Dedifferentiated amniotic fluid mesenchymal stem cell (primary cell): ENCODE measurements at regions not wholly inside any gene's neighbourhood (a gene's known extent, or its start where the extent isn't known, plus 50 kb on each side); places are given as distances from the start of the nearest gene placed in this dataset.
"Not testable (repeated sequence)": the region's sequence is repeated elsewhere in the genome, so short reads cannot be mapped to it uniquely, and the experiment has no call there.

Experiments used
- DNase-seq: peaks from one replicate; pipeline ENCODE4 v3.0.0-alpha.2; 2016; ENCODE audit errors: extremely low spot score

DNA sequence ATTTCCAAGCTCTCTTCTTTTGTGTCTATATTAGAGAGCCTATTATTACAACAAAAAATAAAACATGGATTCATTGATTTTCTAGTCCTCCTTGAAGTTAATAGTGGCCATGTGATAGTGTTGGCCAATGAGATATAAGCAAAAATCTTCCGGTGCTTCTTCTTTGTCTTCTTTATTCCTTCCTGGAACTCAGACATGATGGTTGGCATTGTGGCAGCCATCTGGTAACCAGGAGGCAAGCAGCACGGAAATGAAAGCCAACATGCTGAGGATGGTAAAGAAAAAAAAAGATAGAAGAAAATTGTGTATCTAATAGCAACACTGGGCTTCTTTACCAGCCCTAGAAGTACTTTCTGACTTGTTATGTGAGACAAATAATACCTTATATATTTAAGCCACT lies 50.8 kb upstream of the SEL1L start:
- DNase-seq = no peak

DNA sequence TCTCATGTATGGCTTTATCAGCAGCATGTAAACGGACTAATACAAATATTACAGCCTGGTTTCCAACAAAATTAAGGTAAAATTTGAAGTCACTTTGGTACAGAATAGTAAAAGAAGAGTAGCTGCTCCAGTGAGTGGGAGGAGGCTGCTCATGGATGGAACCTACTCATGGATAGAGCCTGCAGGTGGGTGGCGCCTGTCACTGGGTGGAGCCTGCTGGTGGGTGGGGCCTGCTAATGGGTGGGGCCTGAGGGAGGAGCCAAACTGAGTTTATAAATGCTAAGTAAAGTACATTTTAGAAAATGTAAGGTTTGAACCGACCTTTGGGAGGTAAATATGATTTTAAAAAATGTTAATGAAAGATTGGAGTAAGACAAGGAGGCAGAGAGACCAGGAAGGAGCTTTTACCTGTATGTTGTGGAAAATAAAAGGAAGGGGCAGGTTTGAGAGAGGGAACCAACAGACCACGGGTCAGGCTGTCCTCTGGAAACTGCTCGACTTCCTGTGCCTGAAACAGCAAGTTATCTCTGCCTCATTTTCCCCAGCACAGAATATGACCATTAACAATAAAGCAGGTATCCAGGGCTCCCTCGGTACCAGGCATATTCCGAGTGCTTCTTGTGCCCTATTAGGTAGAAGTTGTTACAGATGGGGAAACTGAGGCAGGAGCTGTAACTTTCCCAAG lies 55.9 kb upstream of the SEL1L start:
- no peak for DNase-seq

DNA sequence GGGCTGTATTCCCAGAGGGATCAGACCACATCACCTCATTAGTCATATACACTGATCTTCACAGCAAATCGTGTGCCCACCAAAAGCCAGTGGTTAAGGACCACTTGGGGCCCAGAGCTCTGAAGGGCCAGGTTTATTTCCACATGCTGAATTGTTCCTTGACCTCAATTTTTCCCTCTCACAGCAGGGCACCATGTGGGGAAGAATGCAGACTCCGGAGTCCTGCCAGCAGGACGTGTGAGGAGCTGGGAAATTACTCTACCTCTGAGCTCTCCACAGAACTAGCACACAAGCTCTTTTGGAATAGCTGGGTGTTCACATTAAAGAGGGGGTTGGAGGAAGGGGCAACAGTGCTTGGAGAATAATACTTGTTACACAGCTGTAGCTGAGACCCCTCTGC lies 57.6 kb upstream of the SEL1L start:
- DNase-seq = no peak

DNA sequence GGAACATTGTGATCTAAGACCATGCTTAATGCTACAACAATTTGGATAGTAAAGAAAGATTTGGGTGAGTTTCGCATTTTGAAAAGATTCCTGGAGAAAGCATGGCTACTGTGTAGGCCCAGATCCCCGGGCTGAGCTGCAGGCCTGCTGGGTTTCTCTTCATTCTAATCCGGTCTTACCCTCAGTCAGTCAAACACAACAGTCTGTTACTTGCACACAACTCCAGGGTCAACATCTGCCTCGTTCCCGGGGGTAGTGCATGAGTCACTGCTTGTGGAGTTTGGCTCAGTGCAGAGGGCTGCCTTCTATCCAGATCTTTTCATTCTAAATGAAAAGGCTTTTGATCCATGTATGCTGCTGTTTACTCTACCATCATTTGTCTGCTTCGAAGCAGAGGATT lies 60.4 kb upstream of the SEL1L start:
- DNase-seq = no peak

DNA sequence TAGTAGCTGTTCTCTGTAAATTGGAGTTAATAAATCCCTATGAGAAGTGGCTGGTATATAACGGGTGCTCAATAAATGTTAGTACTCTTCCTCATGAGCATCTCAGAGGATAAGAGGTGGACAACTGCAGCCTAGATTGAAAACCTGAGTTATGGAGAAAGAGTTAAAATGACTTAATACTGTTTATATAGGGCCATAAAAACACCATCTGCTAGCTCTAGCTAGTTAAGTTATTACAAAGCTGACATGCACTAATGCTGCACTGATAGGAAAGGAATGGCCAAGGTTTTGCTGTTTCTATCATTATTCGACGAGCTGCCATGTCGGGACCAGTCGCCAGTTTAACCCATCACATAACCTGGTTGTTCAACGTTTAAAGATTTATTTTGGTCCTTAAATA lies 72.0 kb upstream of the SEL1L start:
- no peak for DNase-seq

DNA sequence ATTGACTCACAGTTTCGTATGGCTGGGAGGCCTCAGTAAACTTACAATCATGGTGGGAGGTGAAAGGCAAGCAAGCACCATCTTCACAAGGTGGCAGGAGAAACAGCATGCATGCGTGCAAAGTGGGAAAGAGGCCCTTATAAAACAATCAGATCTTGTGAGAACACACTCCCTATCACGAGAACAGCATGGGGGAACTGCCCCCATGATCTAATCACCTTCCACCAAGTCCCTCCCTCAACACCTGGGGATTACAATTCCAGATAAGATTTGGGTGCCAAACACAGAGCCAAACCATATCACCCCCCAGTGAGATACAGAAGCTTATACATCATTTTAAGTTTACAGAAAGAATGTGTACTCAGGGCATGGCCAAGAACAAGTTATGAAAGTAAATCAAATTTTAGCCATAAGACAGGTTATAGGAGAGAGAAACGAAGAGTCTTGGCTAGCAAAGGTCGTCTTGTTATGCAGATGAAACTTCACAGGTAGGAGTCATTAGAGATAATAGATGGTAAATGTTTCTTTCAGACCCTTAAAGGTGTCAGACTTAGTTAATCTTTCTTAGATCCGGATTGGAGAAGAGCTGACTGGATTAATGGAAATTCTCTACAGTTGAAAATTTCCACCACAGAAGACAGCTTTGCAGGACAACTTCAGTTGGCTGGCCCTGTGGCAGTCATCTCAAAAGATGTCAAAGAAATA lies 79.8 kb upstream of the SEL1L start:
- DNase-seq = no peak

DNA sequence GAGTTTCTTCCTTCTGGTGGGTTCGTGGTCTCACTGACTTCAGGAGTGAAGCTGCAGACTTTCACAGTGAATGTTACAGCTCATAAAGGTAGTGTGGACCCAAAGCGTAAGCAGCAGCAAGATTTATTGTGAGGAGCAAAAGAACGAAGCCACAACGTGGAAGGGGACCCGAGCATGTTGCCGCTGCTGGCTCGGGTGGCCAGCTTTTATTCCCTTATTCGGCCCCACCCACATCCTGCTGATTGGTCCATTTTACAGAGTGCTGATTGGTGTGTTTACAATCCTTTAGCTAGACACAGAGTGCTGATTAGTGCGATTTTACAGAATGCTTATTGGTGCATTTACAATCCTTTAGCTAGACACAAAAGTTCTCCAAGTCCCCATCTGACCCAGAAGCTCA lies 80.6 kb upstream of the SEL1L start:
- DNase-seq = not testable (repeated sequence)

DNA sequence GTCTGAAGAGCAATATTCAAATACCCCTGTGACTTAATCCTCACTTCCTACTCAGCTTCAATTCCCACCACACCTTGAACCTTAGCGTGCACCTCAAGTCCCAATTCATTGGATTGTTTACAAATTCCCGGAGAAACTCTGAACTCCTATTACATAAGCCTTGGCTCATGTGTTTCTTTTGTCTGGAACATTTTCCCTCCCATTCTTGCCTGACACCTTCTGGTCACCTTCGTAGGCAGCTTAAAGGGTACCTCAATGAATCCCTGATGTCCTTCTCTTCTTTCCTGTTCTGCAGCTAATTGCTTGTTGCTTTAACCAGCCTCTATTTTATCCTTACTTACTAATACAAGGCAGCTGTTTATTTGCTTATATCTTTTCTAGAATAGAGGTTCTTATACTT lies 85.0 kb upstream of the SEL1L start:
- no peak for DNase-seq

DNA sequence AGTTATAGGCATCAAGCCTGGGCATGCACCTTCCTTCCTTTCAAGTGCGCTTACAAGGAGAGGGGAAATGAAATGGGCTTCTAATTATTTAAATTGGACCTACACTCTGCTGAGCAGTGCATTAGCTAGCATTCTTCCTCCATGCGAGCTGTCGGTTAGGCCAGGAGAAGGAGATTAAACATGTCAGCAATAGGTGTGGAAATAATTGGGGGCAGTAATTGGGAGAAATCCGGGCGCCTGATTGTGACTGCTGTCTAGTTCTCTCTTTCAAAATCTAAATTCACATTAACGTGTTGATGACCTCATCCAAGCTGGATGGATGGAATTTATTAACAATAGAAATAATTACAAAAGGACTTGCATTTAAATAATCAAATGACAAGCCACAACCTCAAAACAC lies 86.2 kb upstream of the SEL1L start:
- no peak for DNase-seq

DNA sequence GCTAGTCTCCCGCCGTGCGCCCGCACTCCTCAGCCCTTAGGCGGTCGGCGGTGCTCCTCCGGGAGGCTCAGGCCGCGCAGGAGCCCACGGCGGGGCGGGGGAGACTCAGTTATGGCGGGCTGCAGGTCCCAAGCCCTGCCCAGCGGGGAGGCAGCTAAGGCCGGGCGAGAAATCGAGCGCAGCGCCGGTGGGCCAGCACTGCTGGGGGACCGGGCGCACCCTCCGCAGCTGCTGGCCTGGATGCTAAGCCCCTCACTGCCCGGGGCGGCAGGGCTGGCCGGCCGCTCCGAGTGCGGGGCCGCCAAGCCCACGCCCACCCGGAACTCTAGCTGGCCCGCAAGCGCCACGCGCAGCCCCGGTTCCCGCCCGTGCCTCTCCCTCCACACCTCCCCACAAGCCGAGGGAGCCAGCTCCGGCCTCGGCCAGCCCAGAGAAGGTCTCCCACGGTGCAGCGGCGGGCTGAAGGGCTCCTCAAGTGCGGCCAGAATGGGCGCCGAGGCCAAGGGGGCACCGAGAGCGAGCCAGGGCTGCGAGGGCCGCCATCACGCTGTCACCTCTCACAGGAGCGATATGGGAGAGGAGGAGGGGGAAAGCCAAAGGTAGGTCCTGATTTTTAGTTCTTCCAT lies 90.2 kb upstream of the SEL1L start:
- not testable (repeated sequence) for DNase-seq

DNA sequence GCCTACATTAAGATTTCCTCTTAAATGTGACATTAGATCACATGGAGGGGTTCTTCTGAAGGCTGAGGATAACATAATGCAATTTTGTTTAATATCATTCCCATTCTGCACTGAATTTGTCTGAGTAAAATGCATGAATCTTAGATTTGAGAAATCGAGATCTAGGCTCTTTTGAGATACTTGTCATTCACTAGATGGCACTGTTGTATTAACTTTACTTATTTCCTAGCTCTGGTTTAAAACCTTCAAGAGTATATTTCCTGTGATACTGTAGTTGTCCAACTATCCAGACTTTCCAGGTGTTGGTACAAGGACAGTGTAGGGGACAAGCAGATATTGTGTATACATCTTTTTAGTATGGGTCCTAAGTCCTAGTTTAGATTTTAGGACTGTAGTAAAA lies 91.7 kb upstream of the SEL1L start:
- no peak for DNase-seq

DNA sequence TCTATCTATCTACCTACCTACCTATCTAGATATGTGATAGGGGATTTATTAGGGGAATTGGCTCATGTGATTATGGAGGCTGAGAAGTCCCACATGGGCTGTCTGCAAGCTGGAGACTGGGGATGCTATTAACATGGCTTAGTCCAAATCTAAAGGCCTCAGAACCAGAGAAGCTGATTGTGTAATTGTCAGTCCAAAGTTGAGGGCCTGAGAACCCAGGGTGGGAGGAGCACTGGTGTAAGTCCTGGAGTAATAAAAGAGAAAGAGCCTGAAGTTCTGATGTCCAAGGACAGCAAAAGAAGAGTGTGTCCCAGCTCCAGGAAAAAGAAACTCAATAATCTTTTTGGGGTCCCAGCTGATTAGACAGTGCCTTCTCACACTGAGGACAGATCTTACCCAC lies 98.5 kb upstream of the SEL1L start:
- no peak for DNase-seq

DNA sequence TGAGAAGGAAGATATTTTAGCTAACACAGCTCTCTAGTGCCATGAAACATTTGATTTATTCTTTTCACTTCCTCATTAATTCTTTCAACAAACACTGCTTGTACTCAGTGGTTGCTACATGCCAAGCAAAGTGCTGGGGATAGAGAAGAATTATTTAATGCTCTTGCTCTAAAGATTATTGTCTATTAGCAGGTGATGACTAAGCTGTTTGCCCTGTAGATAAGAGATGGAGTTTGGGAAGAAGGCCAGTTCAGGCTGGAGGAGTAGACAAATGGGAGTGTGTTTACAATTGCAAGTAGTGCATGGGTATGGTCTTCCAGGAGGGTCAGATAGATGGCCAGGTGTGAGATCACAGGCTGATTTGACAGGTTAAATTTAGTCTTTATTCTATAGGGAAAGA lies 99.8 kb upstream of the SEL1L start:
- DNase-seq = no peak

DNA sequence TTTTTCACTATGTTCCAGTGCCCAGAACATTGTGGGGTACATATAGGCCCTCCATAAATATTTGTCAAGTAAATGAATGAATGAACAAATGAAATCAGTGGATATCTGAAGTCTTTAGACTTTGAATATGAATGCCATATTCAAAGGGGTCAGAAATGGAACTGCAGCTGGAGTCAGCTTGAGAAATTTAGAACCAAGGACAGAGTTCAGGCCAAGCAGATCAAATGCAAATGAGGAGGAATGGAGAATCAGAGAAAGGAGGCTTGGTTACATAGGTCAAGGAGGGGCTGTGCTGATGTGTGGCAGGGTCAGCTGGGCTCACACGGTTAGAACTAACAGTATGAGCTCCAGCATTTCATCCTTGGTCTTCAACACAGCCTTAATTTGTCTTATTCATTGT lies 104.0 kb upstream of the SEL1L start:
- DNase-seq = no peak

DNA sequence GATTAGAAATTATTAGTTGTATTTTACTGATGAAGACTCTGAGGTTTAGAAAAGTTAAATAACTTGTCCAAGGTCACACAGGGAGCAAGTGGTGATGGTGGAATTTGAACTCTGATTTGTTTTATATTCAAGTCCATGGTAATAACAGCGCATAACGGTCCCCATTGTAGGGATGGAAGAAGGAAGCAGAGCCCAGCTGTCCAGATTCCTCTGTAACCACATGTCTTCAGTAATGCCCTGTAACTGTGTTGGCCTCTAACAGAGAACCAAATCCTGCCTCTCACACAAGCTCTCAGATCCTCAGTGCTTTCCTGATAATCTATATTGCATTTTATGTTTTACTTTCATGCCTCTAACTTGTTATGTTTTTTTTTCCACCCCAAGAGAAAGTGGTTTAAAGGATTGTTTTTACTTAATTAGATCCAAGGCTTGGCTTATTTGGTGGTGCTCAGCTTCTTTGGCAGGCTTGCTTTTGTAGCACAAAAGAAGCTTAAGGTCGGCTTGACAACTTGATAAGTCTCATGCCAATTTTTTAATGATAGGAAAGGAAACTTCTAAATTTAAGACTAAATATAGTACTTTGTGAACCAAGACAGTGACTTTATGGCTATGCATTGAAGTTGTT lies 105.1 kb upstream of the SEL1L start:
- DNase-seq = no peak

DNA sequence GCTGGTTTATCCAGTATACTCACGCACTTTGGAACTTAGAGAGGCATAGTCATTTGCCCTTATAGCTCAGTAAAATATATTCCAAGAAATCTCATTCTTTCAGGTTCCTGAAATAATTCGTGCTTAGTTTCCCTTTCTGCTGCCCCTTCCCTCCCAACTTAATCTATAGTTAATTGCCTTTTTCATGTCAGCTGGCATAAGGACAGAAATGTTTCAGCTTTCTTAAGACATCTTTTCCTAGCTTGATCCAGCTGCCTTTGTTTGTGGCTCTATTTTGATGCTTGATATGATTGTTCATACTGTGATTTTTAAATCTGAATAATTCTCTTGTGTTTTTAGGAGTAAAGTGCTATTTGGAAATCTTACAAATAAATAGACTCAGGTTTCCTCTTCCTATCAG lies 120.0 kb upstream of the SEL1L start:
- DNase-seq = no peak

DNA sequence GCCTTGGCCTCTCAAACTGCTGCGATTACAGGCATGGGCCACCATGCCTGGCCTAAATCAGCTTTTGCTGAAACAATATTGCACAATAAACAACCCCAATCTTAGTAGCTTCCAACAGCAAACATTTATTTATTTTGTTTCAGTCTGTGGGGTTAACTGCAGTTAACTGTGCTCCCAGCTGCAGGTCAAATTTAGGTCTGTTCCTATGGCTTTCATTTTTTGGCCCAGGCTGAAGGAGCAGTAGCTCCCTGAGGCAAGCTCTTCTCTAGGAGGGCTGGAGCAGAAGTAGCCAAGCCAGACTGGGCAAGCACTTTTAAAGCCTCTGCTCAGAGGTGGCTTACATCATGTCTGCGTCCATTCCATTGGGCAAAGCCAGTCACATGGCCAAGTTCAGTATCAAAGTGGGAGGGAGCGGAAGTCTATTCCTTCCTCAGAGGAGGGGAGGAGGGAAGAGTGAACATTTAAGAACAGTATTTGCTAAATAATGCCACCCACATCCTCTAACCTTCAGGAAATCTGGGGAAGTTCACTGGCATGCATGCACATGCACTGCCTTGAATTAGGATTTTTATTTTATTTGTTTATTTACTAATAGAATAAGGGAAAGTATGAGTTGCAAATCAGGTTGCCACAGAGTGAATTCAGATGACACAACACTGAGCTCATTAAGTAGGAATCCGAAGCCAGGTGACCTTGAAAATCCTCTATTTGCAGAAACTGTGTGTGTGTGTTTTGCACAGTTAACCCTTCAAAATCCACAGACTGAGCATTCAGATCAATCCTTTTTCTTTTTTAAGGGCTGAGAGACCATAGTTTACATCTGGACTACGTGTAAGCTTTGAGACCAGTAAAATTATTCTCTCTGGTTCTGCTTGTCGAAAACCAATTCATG lies 122.0 kb upstream of the SEL1L start:
- no peak for DNase-seq

DNA sequence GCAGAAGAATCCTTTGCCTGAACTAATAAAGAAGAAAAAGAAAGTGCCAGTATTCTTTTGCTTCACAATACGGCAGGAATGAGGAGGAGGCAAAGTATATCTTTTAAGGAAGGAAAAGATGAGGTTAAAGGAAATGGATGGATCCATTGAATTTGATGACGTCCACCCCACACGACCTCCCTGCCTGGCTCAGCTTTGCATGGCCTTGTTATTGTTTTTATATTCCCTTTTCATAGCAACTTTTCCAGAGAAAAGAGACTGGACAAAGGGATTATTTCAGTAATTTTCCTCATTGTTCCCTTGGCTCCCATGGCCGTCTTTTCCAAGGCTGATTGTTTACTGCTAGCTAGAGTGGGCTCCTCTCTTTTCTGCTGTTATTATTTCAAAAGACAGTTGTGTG lies 123.2 kb upstream of the SEL1L start:
- no peak for DNase-seq

DNA sequence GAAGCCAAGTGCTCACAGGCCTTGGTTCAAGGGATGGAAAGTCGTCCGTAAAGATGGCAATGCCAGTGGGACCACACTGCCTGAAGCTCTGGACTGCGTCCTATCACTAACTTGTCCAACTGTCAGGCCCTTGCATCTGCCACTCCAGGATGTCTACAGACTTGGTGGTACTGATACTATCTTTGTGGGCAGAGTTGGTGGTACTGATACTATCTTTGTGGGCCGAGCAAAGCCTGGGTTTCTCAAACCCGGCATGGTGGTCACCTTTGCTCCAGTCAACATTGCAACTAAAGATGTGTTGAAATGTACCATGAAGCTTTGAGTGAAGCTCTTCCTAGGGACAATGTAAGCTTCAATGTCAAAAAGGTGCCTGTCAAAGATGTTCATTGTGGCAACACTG lies 128.4 kb upstream of the SEL1L start:
- DNase-seq = no peak

DNA sequence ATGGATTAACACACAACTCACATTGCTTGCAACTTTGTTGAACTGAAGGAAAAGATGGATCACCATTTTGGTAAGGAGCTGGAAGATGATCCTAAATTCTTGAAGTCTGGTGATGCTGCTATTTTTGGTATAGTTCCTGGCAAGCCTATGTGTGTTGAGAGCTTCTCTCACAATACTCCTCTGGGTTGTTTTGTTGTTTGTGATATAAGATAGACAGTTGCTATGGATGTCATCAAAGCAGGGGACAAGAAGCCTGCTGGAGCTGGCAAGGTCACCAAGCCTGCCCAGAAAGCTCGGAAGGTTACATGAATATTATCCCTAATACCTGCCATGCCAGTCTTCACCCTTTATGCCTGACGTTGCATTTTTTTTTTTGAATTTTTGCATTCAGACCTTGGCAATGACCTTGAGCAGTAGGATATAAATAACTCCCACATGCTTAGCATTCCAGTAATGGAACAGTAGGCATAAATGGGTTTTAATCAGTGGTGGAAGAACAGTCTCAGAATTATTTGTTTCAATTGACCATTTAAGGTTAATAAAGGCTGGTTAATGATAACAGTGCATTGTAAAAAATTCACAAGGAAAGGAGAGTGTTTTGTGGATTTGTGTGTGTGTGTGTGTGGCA lies 129.0 kb upstream of the SEL1L start:
- DNase-seq = no peak

DNA sequence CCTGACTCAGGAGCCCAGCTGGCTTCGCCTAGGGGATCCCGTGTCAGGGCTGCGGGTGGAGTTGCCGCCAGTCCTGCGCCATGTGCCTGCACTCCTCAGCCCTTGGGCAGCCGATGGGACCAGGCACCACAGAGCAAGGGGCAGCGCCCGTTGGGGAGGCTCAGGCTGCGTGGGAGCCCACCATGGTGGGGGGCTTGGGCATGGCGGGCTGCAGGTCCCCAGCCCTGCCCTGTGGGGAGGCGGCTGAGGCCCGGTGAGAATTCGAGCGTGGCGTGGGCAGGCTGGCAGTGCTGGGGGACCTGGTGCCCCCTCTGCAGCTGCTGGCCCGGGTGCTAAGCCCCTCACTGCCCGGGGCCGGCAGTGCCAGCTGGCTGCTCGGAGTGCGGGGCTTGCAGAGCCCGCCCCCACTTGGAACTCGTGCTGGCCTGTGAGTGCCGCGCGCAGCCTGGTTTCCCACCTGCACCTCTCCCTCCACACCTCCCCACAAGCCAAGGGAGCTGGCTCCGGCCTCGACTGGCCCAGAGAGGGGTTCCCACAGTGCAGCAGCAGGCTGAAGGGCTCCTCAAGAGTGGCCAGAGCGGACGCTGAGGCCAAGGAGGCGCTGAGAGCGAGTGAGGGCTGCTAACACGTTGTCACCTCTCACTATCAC lies 135.1 kb upstream of the SEL1L start:
- DNase-seq = no peak
